A549 (cell line): ENCODE measurements at regions not wholly inside any gene's neighbourhood (a gene's known extent, or its start where the extent isn't known, plus 50 kb on each side); places are given as distances from the start of the nearest gene placed in this dataset.
"Not testable (repeated sequence)": the region's sequence is repeated elsewhere in the genome, so short reads cannot be mapped to it uniquely, and the experiment has no call there.

Experiments used
- ATAC-seq, 2 experiments: fragments of 200-7000 bp in 1 of 2; fragments of >200 bp in 1 of 2; cut with Nextera tagmentation in 1 of 2; cut with Tn5 transposase in 1 of 2; 3 replicates each; pipeline versions ENCODE4 v1.8.0 to v1.9.1; 2018 to 2020; ENCODE audit warnings: mild to moderate bottlenecking in 1 of 2, moderate library complexity in 1 of 2
- CTCF ChIA-PET: fragments of 300-600 bp; sonication (Branson Sonifier 250); formaldehyde crosslinking; extraction: SDS; loops from one replicate; lab custom pipeline; 2021; ENCODE audit warnings: antibody characterized with exemption, inconsistent platforms; lab: Yijun Ruan, JAX
- POLR2A ChIA-PET: fragments of 350-600 bp; formaldehyde crosslinking; extraction: SDS; loops from one replicate; lab custom pipeline; 2021; ENCODE audit warnings: antibody characterized with exemption, inconsistent platforms; lab: Yijun Ruan, JAX
- DNase-seq, 2 experiments: peaks; one replicate each; pipeline versions ENCODE4 v3.0.0 to v3.0.0-alpha.2; 2011 to 2016; ENCODE audit warnings: low read depth in 1 of 2, low spot score in 1 of 2
- FAIRE-seq: peaks from 2 replicates; lab custom pipeline; 2011; peaks lifted over from hg19 to GRCh38; lab: Jason Lieb, UNC
- H3K27ac ChIP-seq, 2 experiments: fragments of >200 bp; sonication (Bioruptor Twin); formaldehyde crosslinking; 3 replicates each; pipeline ENCODE4 v1.5.1; 2016 to 2017
- H3K4me1 ChIP-seq: fragments of >200 bp; sonication (Bioruptor Twin); formaldehyde crosslinking; 3 replicates; pipeline ENCODE4 v1.6.1; 2016
- H3K4me2 ChIP-seq: fragments of >200 bp; sonication (Bioruptor Twin); formaldehyde crosslinking; 3 replicates; pipeline ENCODE4 v1.6.1; 2016
- H3K4me3 ChIP-seq: fragments of >200 bp; sonication (Bioruptor Twin); formaldehyde crosslinking; 3 replicates; pipeline ENCODE4 v1.5.1; 2016
- H3K9me3 ChIP-seq: fragments of >200 bp; sonication (Bioruptor Twin); formaldehyde crosslinking; 3 replicates; pipeline ENCODE4 v1.6.1; 2016
- BCL3 ChIP-seq: fragments of >200 bp; sonication (Bioruptor Twin); formaldehyde crosslinking; IDR thresholded peaks from 3 replicates; pipeline ENCODE4 v1.6.1; 2016
- CBX2 ChIP-seq: fragments of 200-600 bp; sonication (generic); IDR thresholded peaks from 2 replicates; pipeline ENCODE4 v1.6.1; 2016; ENCODE audit warnings: low read depth, mild to moderate bottlenecking, borderline replicate concordance
- CEBPB ChIP-seq, 2 experiments: fragments of >200 bp in 1 of 2; sonication (Bioruptor Twin) in 1 of 2; formaldehyde crosslinking in 1 of 2; IDR thresholded peaks; 2 replicates each; pipeline ENCODE4 v1.6.1; 2012 to 2016
- CHD4 ChIP-seq: fragments of 200-600 bp; sonication (generic); IDR thresholded peaks from 2 replicates; pipeline ENCODE4 v1.6.1; 2016; ENCODE audit warnings: antibody characterized with exemption, mild to moderate bottlenecking, borderline replicate concordance
- EHMT2 ChIP-seq: fragments of 200-600 bp; sonication (generic); IDR thresholded peaks from 2 replicates; pipeline ENCODE4 v1.6.1; 2016; ENCODE audit warnings: antibody characterized with exemption, low read depth, mild to moderate bottlenecking, moderate library complexity
- ESRRA ChIP-seq: fragments of 150-350 bp; IDR thresholded peaks from 2 replicates; pipeline ENCODE4 v1.6.1; 2014; ENCODE audit warnings: mild to moderate bottlenecking, low read length, borderline replicate concordance
- FOSB ChIP-seq: fragments of 250-450 bp; sonication (Bioruptor Pico); IDR thresholded peaks from 2 replicates; pipeline ENCODE4 v1.5.0; 2020; ENCODE audit warnings: mild to moderate bottlenecking, moderate library complexity
- FOSL2 ChIP-seq, 2 experiments: fragments of 450-650 bp in 1 of 2; fragments of >200 bp in 1 of 2; sonication (Bioruptor Twin) in 1 of 2; formaldehyde crosslinking; IDR thresholded peaks; 2 replicates each; pipeline versions ENCODE4 v1.5.0 to v1.6.1; 2016 to 2020; ENCODE audit warnings: mild to moderate bottlenecking in 1 of 2, moderate library complexity in 1 of 2
- FOXS1 ChIP-seq: fragments of 250-450 bp; sonication (Bioruptor Pico); IDR thresholded peaks from 2 replicates; pipeline ENCODE4 v1.5.0; 2020; ENCODE audit warnings: mild to moderate bottlenecking, moderate library complexity
- GATA3 ChIP-seq: IDR thresholded peaks from 2 replicates; pipeline ENCODE4 v1.6.1; 2012; ENCODE audit warnings: borderline replicate concordance
- HDAC2 ChIP-seq: fragments of 200-600 bp; sonication (generic); IDR thresholded peaks from 2 replicates; pipeline ENCODE4 v1.6.1; 2016
- HES2 ChIP-seq: fragments of >200 bp; sonication (Bioruptor Twin); formaldehyde crosslinking; IDR thresholded peaks from 2 replicates; pipeline ENCODE4 v1.6.1; 2016
- HEYL ChIP-seq: fragments of 250-450 bp; sonication (Bioruptor Pico); IDR thresholded peaks from 2 replicates; pipeline ENCODE4 v1.8.0; 2021; ENCODE audit warnings: mild to moderate bottlenecking, moderate library complexity
- HOXA7 ChIP-seq: fragments of 250-450 bp; sonication (Bioruptor Pico); IDR thresholded peaks from 2 replicates; pipeline ENCODE4 v1.5.0; 2020; ENCODE audit warnings: mild to moderate bottlenecking, moderate library complexity
- JUNB ChIP-seq: fragments of >200 bp; sonication (Bioruptor Twin); formaldehyde crosslinking; IDR thresholded peaks from 2 replicates; pipeline ENCODE4 v1.6.1; 2016
- MAZ ChIP-seq: fragments of 150-350 bp; IDR thresholded peaks from 2 replicates; pipeline ENCODE4 v1.6.1; 2014; ENCODE audit warnings: antibody characterized with exemption, low read depth, low read length, borderline replicate concordance
- NFE2L2 ChIP-seq: fragments of 150-350 bp; conservative IDR thresholded peaks from 2 replicates; pipeline ENCODE4 v1.6.1; 2014; ENCODE audit warnings: low read length
- NPAS2 ChIP-seq: fragments of 250-450 bp; sonication (Bioruptor Pico); IDR thresholded peaks from 2 replicates; pipeline ENCODE4 v1.8.0; 2022; ENCODE audit warnings: mild to moderate bottlenecking, moderate library complexity, borderline replicate concordance
- PBX3 ChIP-seq: IDR thresholded peaks from 2 replicates; pipeline ENCODE4 v1.6.1; 2012
- PHF8 ChIP-seq: fragments of 200-600 bp; sonication (generic); IDR thresholded peaks from 2 replicates; pipeline ENCODE4 v1.6.1; 2016; ENCODE audit warnings: low read depth, mild to moderate bottlenecking, antibody characterized with exemption, moderate library complexity, borderline replicate concordance
- REST ChIP-seq: fragments of 200-600 bp; sonication (generic); IDR thresholded peaks from 2 replicates; pipeline ENCODE4 v1.6.1; 2016; ENCODE audit warnings: antibody characterized with exemption, mild to moderate bottlenecking, moderate library complexity
- RNF2 ChIP-seq: fragments of 200-600 bp; sonication (generic); IDR thresholded peaks from 2 replicates; pipeline ENCODE4 v1.6.1; 2016; ENCODE audit warnings: low read depth, mild to moderate bottlenecking, antibody characterized with exemption, moderate library complexity, borderline replicate concordance
- SMC3 ChIP-seq: fragments of >200 bp; sonication (Bioruptor Twin); formaldehyde crosslinking; IDR thresholded peaks from 3 replicates; pipeline ENCODE4 v1.6.1; 2018; ENCODE audit warnings: inconsistent platforms
- SREBF2 ChIP-seq: fragments of 450-650 bp; IDR thresholded peaks from 2 replicates; pipeline ENCODE4 v1.6.1; 2014; ENCODE audit warnings: mild to moderate bottlenecking, moderate library complexity
- ZFP36 ChIP-seq: fragments of 450-650 bp; IDR thresholded peaks from 2 replicates; pipeline ENCODE4 v1.6.1; 2014; ENCODE audit warnings: borderline replicate concordance; ENCODE audit not compliant: partially characterized antibody
- ZSCAN20 ChIP-seq: fragments of 250-450 bp; sonication (Bioruptor Pico); IDR thresholded peaks from 2 replicates; pipeline ENCODE4 v1.8.0; 2022; ENCODE audit warnings: mild to moderate bottlenecking, moderate library complexity
- WGBS: methylation state at CpG from one replicate; pipeline ENCODE4 v1.1.6; 2017; ENCODE audit errors: missing lambda C conversion rate; 5-methylcytosine and 5-hydroxymethylcytosine counted together

- Histone ChIP-seq H3K4me1 (no peaks in the 10 kb centered on the region), H3K4me2 (no peak overlapping the region), H3K27ac (no peak overlapping the region), H3K9me3 (no peaks in the 10 kb centered on the region), H3K4me3 (no peak overlapping the region)
- CTCF ChIA-PET = no interaction called here
- POLR2A ChIA-PET = no interaction called here
- no peak for FAIRE-seq
- ATAC-seq = no peak
- 46% methylated on average over 19 of the region's 19 CpGs for WGBS
- DNase-seq = no peak
- TF ChIP-seq EHMT2 = no peak
- TF ChIP-seq HOXA7 = no peak
- no peak for TF ChIP-seq RNF2
Measured at GRCh38 chr2:429575-430254, 141.8 kb upstream of the ALKAL2 start.

GRCh38 chr2:429142-429541, 141.3 kb upstream of the ALKAL2 start:
- H3K9me3 ChIP-seq = no peaks in the 10 kb centered on the region
- no peak for FAIRE-seq
- no peak for DNase-seq
- WGBS = 69% methylated on average over 7 of the region's 7 CpGs
- POLR2A ChIA-PET = no interaction called here
- no peak for ATAC-seq
- H3K4me1 ChIP-seq = no peaks in the 10 kb centered on the region
- no peak overlapping the region for H3K27ac ChIP-seq
- CTCF ChIA-PET = no interaction called here
- H3K4me2 ChIP-seq = no peak overlapping the region
- no peak for TF ChIP-seq GATA3
- TF ChIP-seq HDAC2 = no peak
- no peak for TF ChIP-seq MAZ
- TF ChIP-seq HES2 = no peak
- no peak for TF ChIP-seq CEBPB (IDR thresholded peaks at IDR 0.05)
- no peak for TF ChIP-seq ZSCAN20 (CRISPR knock-in tag)
- no peak for TF ChIP-seq JUNB
- no peak for TF ChIP-seq CHD4
- no peak for TF ChIP-seq CBX2
- TF ChIP-seq PHF8 = no peak
- TF ChIP-seq SREBF2 = no peak
- no peak for TF ChIP-seq FOSL2 (IDR thresholded peaks at IDR 0.05)
- TF ChIP-seq FOSL2 (CRISPR knock-in tag; IDR thresholded peaks at IDR 0.05) = no peak
- TF ChIP-seq NPAS2 (CRISPR knock-in tag) = no peak
- TF ChIP-seq ZFP36 = no peak
- TF ChIP-seq SMC3 = no peak
- no peak for TF ChIP-seq HEYL (CRISPR knock-in tag)
- no peak for TF ChIP-seq NFE2L2
- TF ChIP-seq FOXS1 = no peak
- no peak overlapping the region for H3K4me3 ChIP-seq

- ChIA-PET CTCF (no interaction called here), POLR2A (no interaction called here)
- H3K9me3 ChIP-seq = no peaks in the 10 kb centered on the region
- H3K27ac ChIP-seq = no peak overlapping the region
- no peak for TF ChIP-seq HOXA7
- TF ChIP-seq REST = no peak
- no peak for TF ChIP-seq PBX3
- no peak for TF ChIP-seq EHMT2
- TF ChIP-seq FOSB (CRISPR knock-in tag) = no peak
- no peak for TF ChIP-seq FOSL2 (IDR thresholded peaks at IDR 0.05)
- TF ChIP-seq FOSL2 (CRISPR knock-in tag; IDR thresholded peaks at IDR 0.05) = no peak
- TF ChIP-seq SREBF2 = no peak
- TF ChIP-seq ESRRA = no peak
- no peak for TF ChIP-seq ZSCAN20 (CRISPR knock-in tag)
- TF ChIP-seq BCL3 = no peak
- WGBS = 17% methylated on average over 7 of the region's 7 CpGs
- H3K4me3 ChIP-seq = no peak overlapping the region
- H3K4me2 ChIP-seq = no peak overlapping the region
- FAIRE-seq (no peak), DNase-seq (no peak), ATAC-seq (no peak)
- H3K4me1 ChIP-seq = no peaks in the 10 kb centered on the region
Measured at GRCh38 chr2:428591-428990, 140.7 kb upstream of the ALKAL2 start.

- POLR2A ChIA-PET, H3K9me3 ChIP-seq, CTCF ChIA-PET, H3K4me3 ChIP-seq, H3K4me1 ChIP-seq, DNase-seq, H3K27ac ChIP-seq, ATAC-seq, FAIRE-seq, H3K4me2 ChIP-seq: not testable (repeated sequence)
- no CpG with 5 or more reads among the region's 47 CpGs for WGBS
Measured at GRCh38 chr2:426696-427095, 138.8 kb upstream of the ALKAL2 start.
